Activated CD8-positive, alpha-beta memory T cell treated with anti-CD3 and anti-CD28 coated beads, Interleukin-2, amount 50 U/mL, for 4 hours (primary cell): ENCODE measurements at regions not wholly inside any gene's neighbourhood (a gene's known extent, or its start where the extent isn't known, plus 50 kb on each side); places are given as distances from the start of the nearest gene placed in this dataset.
"Not testable (repeated sequence)": the region's sequence is repeated elsewhere in the genome, so short reads cannot be mapped to it uniquely, and the experiment has no call there.

Experiments
- DNase-seq: peaks from one replicate; pipeline ENCODE4 v3.0.0-alpha.2; 2020

DNA sequence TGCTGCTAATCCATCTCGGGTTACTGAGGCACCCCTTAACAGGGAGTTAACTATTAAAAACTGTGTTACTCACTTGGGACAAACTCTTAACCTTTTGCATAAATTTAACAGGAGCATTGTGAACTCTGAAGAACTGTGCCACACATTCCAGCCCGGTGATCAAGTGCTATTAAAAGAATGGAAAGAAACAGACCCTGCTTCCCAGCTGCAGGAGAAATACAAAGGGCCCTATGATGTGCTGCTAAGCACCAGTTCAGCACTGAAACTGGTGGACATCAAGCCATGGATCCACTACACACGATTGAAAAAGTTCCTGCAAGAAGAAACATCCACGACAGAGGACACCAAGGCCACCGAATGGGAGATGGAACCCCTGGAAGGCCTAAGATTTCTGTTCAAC lies 114.7 kb upstream of the PLCL2 start:
- no peak for DNase-seq

GRCh38 chr3:16770792-16771191 lies 114.0 kb upstream of the PLCL2 start:
- DNase-seq = no peak

DNA sequence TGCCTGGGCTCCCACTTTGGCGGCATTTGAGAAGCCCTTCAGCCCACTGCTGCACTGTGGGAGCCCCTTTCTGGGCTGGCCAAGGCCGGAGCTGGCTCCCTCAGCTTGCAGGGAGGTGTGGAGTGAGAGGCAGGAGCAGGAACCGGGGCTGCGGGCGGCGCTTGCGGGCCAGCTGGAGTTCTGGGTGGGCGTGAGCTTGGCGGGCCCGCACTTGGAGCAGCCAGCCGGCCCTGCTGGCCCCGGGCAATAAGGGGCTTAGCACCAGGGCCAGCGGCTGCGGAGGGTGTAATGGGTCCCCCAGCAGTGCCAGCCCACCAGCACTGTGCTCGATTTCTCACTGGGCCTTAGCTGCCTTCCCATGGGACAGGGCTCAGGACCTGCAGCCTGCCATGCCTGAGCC lies 111.2 kb upstream of the PLCL2 start:
- DNase-seq = not testable (repeated sequence)

DNA sequence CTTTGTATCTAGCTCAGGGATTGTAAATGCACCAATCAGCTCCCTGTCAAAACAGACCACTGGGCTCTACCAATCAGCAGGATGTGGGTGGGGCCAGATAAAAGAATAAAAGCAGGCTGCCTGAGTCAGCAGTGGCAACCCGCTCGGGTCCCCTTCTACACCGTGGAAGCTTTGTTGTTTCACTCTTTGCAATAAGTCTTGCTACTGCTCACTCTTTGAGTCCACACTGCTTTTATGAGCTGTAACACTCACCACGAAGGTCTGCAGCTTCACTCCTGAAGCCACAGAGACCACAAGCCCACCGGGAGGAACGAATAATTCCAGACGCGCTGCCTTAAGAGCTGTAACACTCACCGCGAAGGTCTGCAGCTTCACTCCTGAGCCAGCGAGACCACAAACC lies 110.2 kb upstream of the PLCL2 start:
- DNase-seq = not testable (repeated sequence)

- DNase-seq = no peak
Observed at GRCh38 chr3:16784973-16785372, 99.8 kb upstream of the PLCL2 start.

GRCh38 chr3:16785465-16785864 lies 99.3 kb upstream of the PLCL2 start:
- DNase-seq = no peak

- no peak for DNase-seq
Observed at GRCh38 chr3:16788440-16789056, 96.2 kb upstream of the PLCL2 start.

- no peak for DNase-seq
Observed at GRCh38 chr3:16789344-16790120, 95.2 kb upstream of the PLCL2 start.

- DNase-seq = no peak
Observed at GRCh38 chr3:16790432-16791400, 94.0 kb upstream of the PLCL2 start.

DNA sequence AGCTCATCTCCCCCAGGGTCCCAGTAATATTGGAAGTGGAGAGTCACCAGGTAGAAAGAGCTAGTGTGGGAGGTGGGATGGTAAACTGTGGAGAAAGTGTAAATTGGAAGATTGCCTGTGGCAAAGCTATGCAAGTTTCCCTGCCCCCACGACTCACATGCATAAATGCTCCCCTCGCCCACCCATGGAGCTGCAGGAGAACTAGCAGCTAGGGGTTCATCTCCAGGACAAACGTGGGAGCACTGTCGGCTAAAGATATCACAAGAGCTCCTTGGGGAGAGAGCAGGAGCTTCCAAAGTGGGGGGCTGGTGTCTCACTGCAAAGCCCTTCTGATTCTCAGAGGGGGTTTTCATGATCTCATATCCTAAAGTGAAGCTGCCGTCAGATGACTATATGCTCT lies 91.4 kb upstream of the PLCL2 start:
- DNase-seq = no peak

- DNase-seq = no peak
Observed at GRCh38 chr3:16794257-16794656, 90.5 kb upstream of the PLCL2 start.

GRCh38 chr3:16795581-16795980 lies 89.2 kb upstream of the PLCL2 start:
- no peak for DNase-seq

DNA sequence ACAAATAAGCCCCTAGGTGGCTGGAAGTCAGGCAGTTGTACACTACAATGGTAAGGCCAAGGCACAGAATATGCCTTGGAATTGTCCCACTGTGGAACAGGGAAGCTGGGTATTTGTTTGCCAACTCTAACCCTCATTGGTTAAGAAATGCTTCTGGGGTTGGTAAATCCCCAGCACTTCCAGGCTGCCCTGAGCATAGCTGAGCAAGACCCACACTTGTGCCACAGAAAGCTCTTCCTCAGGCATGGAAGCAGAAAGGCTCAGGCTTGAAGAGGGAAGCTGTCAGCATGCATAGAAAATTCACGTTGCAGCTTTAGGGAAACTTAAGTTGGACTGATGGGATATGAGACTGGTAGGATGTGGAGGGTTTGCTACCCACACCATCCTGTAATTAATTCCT lies 86.9 kb upstream of the PLCL2 start:
- no peak for DNase-seq

DNA sequence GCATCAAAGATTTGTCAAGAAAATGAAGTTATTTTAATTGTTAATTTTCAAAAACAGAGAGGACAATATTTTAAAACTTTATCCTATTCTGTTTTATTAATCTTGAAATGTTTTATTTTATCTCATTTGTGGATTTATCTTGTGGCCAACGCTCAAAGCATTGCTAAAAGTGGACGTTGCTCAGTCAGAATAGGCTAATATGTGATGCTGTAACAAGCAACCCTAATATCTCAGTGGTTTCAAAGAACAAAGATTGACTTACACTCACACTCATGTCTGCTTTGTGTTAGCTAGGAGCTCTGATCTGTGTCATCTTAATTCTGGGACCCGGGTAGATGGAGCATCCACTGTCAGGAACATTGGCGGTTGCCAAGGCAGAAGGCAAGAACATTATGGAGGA lies 86.0 kb upstream of the PLCL2 start:
- DNase-seq = no peak

DNA sequence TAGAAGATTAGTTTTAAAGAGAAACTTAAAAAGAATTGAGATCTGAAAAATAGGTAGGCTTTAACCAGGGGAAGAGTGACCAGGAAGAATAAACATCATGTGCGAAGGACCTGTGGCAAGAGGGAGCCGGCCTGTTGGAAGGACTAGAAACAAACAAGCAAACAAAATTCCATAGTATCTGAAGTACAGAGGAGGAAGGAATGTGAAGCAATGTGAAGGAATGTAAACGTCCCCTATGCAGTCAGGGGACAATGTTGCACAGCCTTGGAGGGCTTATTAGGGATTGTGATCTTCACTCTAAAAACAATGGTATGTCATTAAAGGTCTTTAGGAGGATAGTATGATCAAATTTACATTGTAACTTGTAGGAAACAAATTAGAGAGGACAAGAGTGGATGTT lies 84.4 kb upstream of the PLCL2 start:
- no peak for DNase-seq

- DNase-seq = no peak
Observed at GRCh38 chr3:16801223-16801622, 83.5 kb upstream of the PLCL2 start.

DNA sequence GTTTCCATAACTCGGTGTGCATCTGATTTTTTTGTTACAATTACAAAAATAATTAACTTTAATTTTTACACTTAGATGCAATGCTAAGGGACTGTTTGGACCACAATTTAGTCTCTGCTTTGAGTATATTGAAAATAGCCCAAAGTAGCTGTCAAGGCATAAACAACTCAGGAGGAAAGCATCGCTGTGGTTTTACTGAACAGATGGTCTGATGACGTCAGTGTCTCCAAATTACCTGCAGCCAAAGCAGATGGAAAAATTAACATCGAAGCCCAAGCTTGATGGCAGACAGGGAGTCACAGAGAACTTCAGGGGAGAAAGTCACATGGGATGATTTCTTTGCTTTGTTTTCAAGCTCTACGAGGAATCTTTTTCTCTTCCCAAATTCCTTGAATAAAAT lies 83.1 kb upstream of the PLCL2 start:
- no peak for DNase-seq

DNA sequence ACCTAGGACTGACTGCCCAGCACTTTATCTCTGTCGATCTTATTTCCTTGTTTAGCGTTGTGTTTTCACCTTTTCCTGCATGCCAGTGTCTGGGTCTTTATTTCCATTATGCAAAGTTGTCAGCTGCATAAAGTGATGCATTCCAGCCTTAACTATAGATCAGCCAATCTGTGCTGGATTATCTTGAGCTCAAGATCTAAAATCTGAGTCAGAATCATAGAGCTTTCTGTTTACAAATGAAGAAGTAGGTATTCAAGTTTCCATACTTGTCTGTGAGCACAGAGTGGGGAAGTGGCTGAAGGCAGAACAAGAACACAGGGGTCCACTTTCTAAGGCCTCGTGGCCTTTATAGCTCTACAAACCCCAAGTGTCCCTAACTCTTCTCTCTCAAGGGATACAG lies 82.4 kb upstream of the PLCL2 start:
- DNase-seq = no peak

DNA sequence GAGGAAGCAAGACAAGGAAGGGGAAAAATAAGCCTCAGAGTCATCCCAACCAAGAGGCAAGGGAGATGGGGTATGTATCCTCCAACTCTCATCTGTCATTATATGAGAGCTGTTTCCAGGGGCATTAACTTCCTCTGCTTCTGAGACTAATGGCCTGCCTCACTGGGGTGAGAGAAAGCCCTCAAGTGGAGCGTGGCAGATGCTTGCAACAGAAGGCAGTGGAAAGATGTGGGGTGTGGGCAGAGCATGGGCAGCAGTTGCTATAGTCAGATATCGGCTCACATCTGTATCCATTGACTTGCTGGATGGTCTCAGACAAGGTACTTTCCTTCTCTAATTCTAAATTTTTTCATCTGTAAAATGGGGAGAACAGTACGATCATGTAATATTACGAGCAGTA lies 81.7 kb upstream of the PLCL2 start:
- DNase-seq = no peak

- no peak for DNase-seq
Observed at GRCh38 chr3:16807391-16807790, 77.4 kb upstream of the PLCL2 start.

- no peak for DNase-seq
Observed at GRCh38 chr3:16808393-16809107, 76.2 kb upstream of the PLCL2 start.

- no peak for DNase-seq
Observed at GRCh38 chr3:16809482-16809881, 75.3 kb upstream of the PLCL2 start.

DNA sequence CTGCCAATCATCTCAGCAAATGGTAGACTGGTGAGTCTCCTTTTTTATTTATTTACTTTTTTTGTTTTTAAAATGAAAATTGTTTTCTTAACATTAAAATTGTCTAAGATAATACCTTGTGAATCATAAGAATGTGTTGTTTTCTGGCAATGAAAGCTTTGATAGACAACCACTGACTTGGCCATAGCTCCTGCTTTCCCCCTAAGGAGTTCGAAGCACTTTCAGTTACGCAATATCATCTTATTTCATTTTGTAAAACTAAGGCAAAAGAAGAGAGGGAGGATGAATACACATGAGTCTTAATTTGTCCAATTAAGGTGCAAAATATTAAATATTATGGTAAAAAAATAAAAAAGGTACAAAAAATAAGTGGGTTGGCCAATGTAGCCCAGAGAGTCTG lies 74.8 kb upstream of the PLCL2 start:
- DNase-seq = no peak
